22Rv1 (cell line): ENCODE measurements at regions not wholly inside any gene's neighbourhood (a gene's known extent, or its start where the extent isn't known, plus 50 kb on each side); places are given as distances from the start of the nearest gene placed in this dataset.

ENCODE experiments used
- ZFX ChIP-seq: fragments of 450-650 bp; IDR thresholded peaks from 2 replicates; pipeline ENCODE4 v1.6.1; 2017; ENCODE audit warnings: antibody characterized with exemption, borderline replicate concordance
- TF ChIP-seq, protein P1 (sequence below): fragments of 450-650 bp; IDR thresholded peaks from 2 replicates; pipeline ENCODE4 v1.5.1; 2017; ENCODE audit warnings: mild to moderate bottlenecking

DNA sequence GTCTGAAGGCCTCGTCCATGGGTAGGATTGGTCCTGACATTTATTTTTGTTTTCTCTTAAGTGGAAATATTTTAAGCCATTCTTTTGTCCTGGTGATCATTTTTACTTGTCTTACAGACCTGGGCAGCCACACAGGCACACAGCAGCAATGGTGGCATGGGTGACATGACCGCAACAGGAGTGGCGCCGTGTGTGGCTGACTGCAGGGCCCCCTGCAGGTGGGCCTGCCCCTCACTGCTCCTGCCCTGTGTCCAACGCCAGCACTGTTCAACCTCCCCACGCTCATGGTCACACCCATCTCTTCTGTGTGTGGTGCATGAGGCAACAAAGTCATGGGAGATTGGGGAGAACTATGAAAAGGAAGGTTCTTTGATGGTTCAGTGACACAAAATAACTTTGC, 151.9 kb downstream of the MYLK4 start:
- TF ChIP-seq, protein P1, sequence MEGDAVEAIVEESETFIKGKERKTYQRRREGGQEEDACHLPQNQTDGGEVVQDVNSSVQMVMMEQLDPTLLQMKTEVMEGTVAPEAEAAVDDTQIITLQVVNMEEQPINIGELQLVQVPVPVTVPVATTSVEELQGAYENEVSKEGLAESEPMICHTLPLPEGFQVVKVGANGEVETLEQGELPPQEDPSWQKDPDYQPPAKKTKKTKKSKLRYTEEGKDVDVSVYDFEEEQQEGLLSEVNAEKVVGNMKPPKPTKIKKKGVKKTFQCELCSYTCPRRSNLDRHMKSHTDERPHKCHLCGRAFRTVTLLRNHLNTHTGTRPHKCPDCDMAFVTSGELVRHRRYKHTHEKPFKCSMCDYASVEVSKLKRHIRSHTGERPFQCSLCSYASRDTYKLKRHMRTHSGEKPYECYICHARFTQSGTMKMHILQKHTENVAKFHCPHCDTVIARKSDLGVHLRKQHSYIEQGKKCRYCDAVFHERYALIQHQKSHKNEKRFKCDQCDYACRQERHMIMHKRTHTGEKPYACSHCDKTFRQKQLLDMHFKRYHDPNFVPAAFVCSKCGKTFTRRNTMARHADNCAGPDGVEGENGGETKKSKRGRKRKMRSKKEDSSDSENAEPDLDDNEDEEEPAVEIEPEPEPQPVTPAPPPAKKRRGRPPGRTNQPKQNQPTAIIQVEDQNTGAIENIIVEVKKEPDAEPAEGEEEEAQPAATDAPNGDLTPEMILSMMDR = no peak
- no peak for TF ChIP-seq ZFX
